Natural killer cell (primary cell): ENCODE measurements at regions not wholly inside any gene's neighbourhood (a gene's known extent, or its start where the extent isn't known, plus 50 kb on each side); places are given as distances from the start of the nearest gene placed in this dataset.

Experiments used
- ATAC-seq, 3 donors: fragments of 150-1000 bp in 2 of 3; fragments of 200-7000 bp in 1 of 3; cut with Tn5 transposase; 1 replicate in 1 of 3; 2 replicates in 2 of 3; pipeline ENCODE4 v1.10.0; 2021; ENCODE audit warnings: mild to moderate bottlenecking in 2 of 3, moderate library complexity in 2 of 3
- DNase-seq, 2 donors: peaks; one replicate each; pipeline versions ENCODE4 v3.0.0 to v3.0.0-alpha.2; 2013 to 2021; ENCODE audit warnings: mixed read lengths in 1 of 2
- H3K27ac ChIP-seq: one replicate; pipeline ENCODE4 v1.5.1; 2013; ENCODE audit warnings: mild to moderate bottlenecking, low read length
- H3K27me3 ChIP-seq: one replicate; pipeline ENCODE4 v1.6.1; 2013; ENCODE audit warnings: low read length; ENCODE audit not compliant: control insufficient read depth, insufficient read depth
- H3K36me3 ChIP-seq: one replicate; pipeline ENCODE4 v1.6.1; 2013; ENCODE audit warnings: low read length; ENCODE audit not compliant: control insufficient read depth, insufficient read depth
- H3K4me1 ChIP-seq: one replicate; pipeline ENCODE4 v1.6.1; 2013; ENCODE audit warnings: low read length; ENCODE audit not compliant: control insufficient read depth, insufficient read depth
- H3K4me3 ChIP-seq: one replicate; pipeline ENCODE4 v1.5.1; 2013; ENCODE audit warnings: low read length
- H3K9me3 ChIP-seq: one replicate; pipeline ENCODE4 v1.6.1; 2013; ENCODE audit warnings: low read length; ENCODE audit not compliant: control insufficient read depth, insufficient read depth
- H3K27ac Mint-ChIP-seq, 2 donors: one replicate each; pipeline ENCODE4 v1.8.0; 2022; ENCODE audit warnings: mild to moderate bottlenecking in 2 of 2, mixed read lengths in 2 of 2, moderate library complexity in 1 of 2
- H3K27me3 Mint-ChIP-seq, 2 donors: one replicate each; pipeline ENCODE4 v1.8.0; 2022; ENCODE audit warnings: low read depth in 2 of 2, mixed read lengths in 2 of 2
- H3K36me3 Mint-ChIP-seq: one replicate; pipeline ENCODE4 v1.8.0; 2022; ENCODE audit warnings: mixed read lengths
- H3K4me1 Mint-ChIP-seq, 2 donors: one replicate each; pipeline ENCODE4 v1.8.0; 2022; ENCODE audit warnings: mixed read lengths in 2 of 2
- H3K4me3 Mint-ChIP-seq: one replicate; pipeline ENCODE4 v1.8.0; 2022; ENCODE audit warnings: mild to moderate bottlenecking, moderate library complexity, mixed read lengths
- H3K9me3 Mint-ChIP-seq, 2 donors: one replicate each; pipeline ENCODE4 v1.8.0; 2022; ENCODE audit warnings: mixed read lengths in 2 of 2
- CTCF ChIP-seq: fragments of 200-600 bp; IDR thresholded peaks from one replicate; pipeline ENCODE4 v1.8.0; 2022; ENCODE audit warnings: antibody characterized with exemption
- WGBS: methylation state at CpG from one replicate; pipeline ENCODE4 v1.1.7; 2013; ENCODE audit warnings: missing lambda C conversion rate; ENCODE audit not compliant: insufficient coverage; 5-methylcytosine and 5-hydroxymethylcytosine counted together
- intact Hi-C: fragments of 100-400 bp; cut with micrococcal nuclease; formaldehyde crosslinking; loops from one replicate; pipeline ENCODE4 v1.14.2; 2022

GRCh38 chr16:88319116-88319965 is 63.4 kb upstream of the ZNF469 start:
- no peaks in the 10 kb centered on the region for H3K4me1 Mint-ChIP-seq
- TF ChIP-seq CTCF, result no peak
- no peaks in the 10 kb centered on the region for H3K36me3 Mint-ChIP-seq
- H3K36me3 ChIP-seq, result no peaks in the 10 kb centered on the region
- ATAC-seq (no peak), DNase-seq (no peak)
- H3K27ac Mint-ChIP-seq, result no peak overlapping the region
- H3K4me3 ChIP-seq, result no peak overlapping the region
- 89% methylated on average over 23 of the region's 23 CpGs for WGBS
- no peak overlapping the region for H3K4me3 Mint-ChIP-seq
- H3K27me3 ChIP-seq, result no peaks in the 10 kb centered on the region
- H3K27ac ChIP-seq, result no peak overlapping the region
- H3K9me3 Mint-ChIP-seq, result no peaks in the 10 kb centered on the region
- no peaks in the 10 kb centered on the region for H3K4me1 ChIP-seq
- peaks cover 4 to 7% of the 10 kb centered on the region in 2 donors for H3K27me3 Mint-ChIP-seq
- H3K9me3 ChIP-seq, result no peaks in the 10 kb centered on the region
- intact Hi-C loops, result no loop called here

- H3K4me1 ChIP-seq, result no peaks in the 10 kb centered on the region
- no peaks in the 10 kb centered on the region for H3K9me3 Mint-ChIP-seq
- H3K4me1 Mint-ChIP-seq, result no peaks in the 10 kb centered on the region
- ATAC-seq (no peak), DNase-seq (peak in 1 of 2 donors; percentile 7)
- no peaks in the 10 kb centered on the region for H3K36me3 Mint-ChIP-seq
- H3K36me3 ChIP-seq, result no peaks in the 10 kb centered on the region
- no peak overlapping the region for H3K27ac ChIP-seq
- H3K27me3 Mint-ChIP-seq, result peaks cover 4 to 7% of the 10 kb centered on the region in 2 donors
- TF ChIP-seq CTCF, result no peak
- H3K27me3 ChIP-seq, result no peaks in the 10 kb centered on the region
- intact Hi-C loops, result no loop called here
- H3K9me3 ChIP-seq, result no peaks in the 10 kb centered on the region
- H3K27ac Mint-ChIP-seq, result no peak overlapping the region
- no peak overlapping the region for H3K4me3 Mint-ChIP-seq
- no peak overlapping the region for H3K4me3 ChIP-seq
- 92% methylated on average over 16 of the region's 16 CpGs for WGBS
Observed at GRCh38 chr16:88320947-88321634, 61.7 kb upstream of the ZNF469 start.

- Histone ChIP-seq H3K9me3 (no peaks in the 10 kb centered on the region), H3K36me3 (no peaks in the 10 kb centered on the region), H3K4me1 (no peaks in the 10 kb centered on the region), H3K4me3 (no peak overlapping the region), H3K27ac (no peak overlapping the region), H3K27me3 (no peaks in the 10 kb centered on the region)
- DNase-seq (no peak), ATAC-seq (no peak)
- Mint-ChIP-seq H3K9me3 (no peaks in the 10 kb centered on the region), H3K27me3 (peaks cover 4 to 7% of the 10 kb centered on the region in 2 donors), H3K4me3 (no peak overlapping the region), H3K27ac (no peak overlapping the region), H3K36me3 (no peaks in the 10 kb centered on the region), H3K4me1 (no peaks in the 10 kb centered on the region)
- no peak for TF ChIP-seq CTCF
- intact Hi-C loops, result no loop called here
- WGBS, result 94% methylated on average over 32 of the region's 32 CpGs
Observed at GRCh38 chr16:88321635-88322499, 60.9 kb upstream of the ZNF469 start.
